GM06990 (cell line): ENCODE measurements at regions not wholly inside any gene's neighbourhood (a gene's known extent, or its start where the extent isn't known, plus 50 kb on each side); places are given as distances from the start of the nearest gene placed in this dataset.

Source experiments
- DNase-seq: peaks from one replicate; pipeline ENCODE4 v3.0.0-alpha.2; 2011; ENCODE audit not compliant: insufficient read length; ENCODE audit errors: extremely low read depth
- H3K27me3 ChIP-seq: replicated peaks from 2 replicates; pipeline ENCODE4 v1.6.0; 2011; ENCODE audit warnings: low read length; ENCODE audit not compliant: control insufficient read depth, insufficient read depth
- H3K36me3 ChIP-seq: 2 replicates; pipeline ENCODE4 v1.5.1; 2011; ENCODE audit warnings: low read length; ENCODE audit not compliant: control insufficient read depth, insufficient read depth
- H3K4me3 ChIP-seq: replicated peaks from 2 replicates; pipeline ENCODE4 v1.5.1; 2011; ENCODE audit warnings: low read depth, mild to moderate bottlenecking, control low read depth, low read length
- TF ChIP-seq, protein P1 (sequence below): IDR thresholded peaks from 2 replicates; pipeline ENCODE4 v1.5.1; 2011; ENCODE audit warnings: low read length, control low read depth, mild to moderate bottlenecking, inconsistent platforms; ENCODE audit not compliant: insufficient read depth, poor library complexity, severe bottlenecking

GRCh38 chr4:162343967-162344366, 180.2 kb upstream of the FSTL5 start:
- DNase-seq, result no peak
- Histone ChIP-seq H3K27me3 (no peaks in the 10 kb centered on the region), H3K4me3 (no peak overlapping the region), H3K36me3 (no peaks in the 10 kb centered on the region)
- TF ChIP-seq, protein P1, sequence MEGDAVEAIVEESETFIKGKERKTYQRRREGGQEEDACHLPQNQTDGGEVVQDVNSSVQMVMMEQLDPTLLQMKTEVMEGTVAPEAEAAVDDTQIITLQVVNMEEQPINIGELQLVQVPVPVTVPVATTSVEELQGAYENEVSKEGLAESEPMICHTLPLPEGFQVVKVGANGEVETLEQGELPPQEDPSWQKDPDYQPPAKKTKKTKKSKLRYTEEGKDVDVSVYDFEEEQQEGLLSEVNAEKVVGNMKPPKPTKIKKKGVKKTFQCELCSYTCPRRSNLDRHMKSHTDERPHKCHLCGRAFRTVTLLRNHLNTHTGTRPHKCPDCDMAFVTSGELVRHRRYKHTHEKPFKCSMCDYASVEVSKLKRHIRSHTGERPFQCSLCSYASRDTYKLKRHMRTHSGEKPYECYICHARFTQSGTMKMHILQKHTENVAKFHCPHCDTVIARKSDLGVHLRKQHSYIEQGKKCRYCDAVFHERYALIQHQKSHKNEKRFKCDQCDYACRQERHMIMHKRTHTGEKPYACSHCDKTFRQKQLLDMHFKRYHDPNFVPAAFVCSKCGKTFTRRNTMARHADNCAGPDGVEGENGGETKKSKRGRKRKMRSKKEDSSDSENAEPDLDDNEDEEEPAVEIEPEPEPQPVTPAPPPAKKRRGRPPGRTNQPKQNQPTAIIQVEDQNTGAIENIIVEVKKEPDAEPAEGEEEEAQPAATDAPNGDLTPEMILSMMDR, result no peak

DNA sequence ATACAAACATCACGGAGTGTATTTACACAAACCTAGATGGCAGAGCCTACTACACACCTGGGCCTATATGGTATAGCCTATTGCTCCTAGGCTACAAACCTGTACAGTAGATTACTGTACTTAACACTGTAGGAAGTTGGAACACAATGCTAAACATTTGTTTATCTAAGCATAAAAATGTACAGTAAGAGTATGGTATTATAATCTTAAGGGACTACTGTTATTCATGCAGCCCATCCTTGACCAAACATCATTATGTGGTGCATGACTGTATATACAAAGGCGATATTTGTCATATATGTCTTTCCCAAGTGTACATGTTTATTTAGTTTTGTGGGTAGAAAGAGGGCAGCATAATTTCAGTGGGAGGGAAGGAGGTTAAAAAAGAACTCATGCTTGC, 177.7 kb upstream of the FSTL5 start:
- no peaks in the 10 kb centered on the region for H3K27me3 ChIP-seq
- TF ChIP-seq, protein P1, result no peak
- H3K36me3 ChIP-seq, result no peaks in the 10 kb centered on the region
- no peak for DNase-seq
- H3K4me3 ChIP-seq, result no peak overlapping the region

GRCh38 chr4:162323919-162324318, 160.1 kb upstream of the FSTL5 start:
- no peak overlapping the region for H3K4me3 ChIP-seq
- no peaks in the 10 kb centered on the region for H3K36me3 ChIP-seq
- TF ChIP-seq, protein P1, result no peak
- no peak for DNase-seq
- no peaks in the 10 kb centered on the region for H3K27me3 ChIP-seq

DNA sequence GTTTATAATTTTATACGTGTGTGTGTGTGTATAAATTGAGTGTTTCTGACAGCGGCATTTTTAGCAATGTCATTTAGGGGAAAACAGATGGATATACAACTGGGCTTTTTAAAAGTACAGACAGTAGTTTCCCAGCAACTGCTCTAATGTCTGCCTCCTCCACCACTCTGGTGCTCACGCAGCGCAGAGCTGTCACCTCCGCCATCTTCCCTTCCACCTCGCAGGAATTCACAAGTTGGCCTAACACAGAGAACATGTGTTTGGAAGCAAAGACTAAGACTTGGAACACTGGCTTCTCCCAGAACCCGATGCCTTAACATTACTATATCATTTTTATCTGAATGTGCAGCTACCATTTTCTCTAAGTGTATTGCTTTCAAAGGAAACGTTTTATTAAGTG, 158.3 kb upstream of the FSTL5 start:
- Histone ChIP-seq H3K36me3 (no peaks in the 10 kb centered on the region), H3K27me3 (no peaks in the 10 kb centered on the region), H3K4me3 (no peak overlapping the region)
- DNase-seq, result no peak
- TF ChIP-seq, protein P1, result no peak

- H3K27me3 ChIP-seq, result no peaks in the 10 kb centered on the region
- no peaks in the 10 kb centered on the region for H3K36me3 ChIP-seq
- TF ChIP-seq, protein P1, result no peak
- H3K4me3 ChIP-seq, result no peak overlapping the region
- DNase-seq, result no peak
Measured at GRCh38 chr4:162285753-162286152, 122.0 kb upstream of the FSTL5 start.

DNA sequence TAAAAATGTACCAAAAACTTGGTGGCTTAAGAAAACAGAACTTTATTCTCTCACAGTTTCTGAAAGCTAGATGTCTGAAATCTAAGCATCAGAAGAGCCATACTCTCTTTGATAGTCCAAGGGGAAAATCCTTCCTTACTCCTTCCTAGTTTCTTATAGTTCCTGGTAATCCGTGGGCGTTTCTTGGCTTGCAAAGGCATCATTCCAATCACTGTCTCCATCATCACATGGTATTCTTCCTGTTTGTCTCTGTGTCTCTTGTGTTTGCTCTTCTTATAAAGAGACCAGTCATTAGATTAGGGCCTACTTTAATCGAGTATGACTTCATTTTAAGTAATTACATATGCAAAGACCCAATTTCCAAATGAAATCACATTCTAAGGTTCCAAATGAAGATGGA, 118.9 kb upstream of the FSTL5 start:
- TF ChIP-seq, protein P1, result no peak
- no peak for DNase-seq

More for the DNA sequence above, 118.9 kb upstream of the FSTL5 start:
- Histone ChIP-seq H3K4me3 (no peak overlapping the region), H3K36me3 (no peaks in the 10 kb centered on the region), H3K27me3 (no peaks in the 10 kb centered on the region)
